Activated CD4-positive, alpha-beta T cell treated with anti-CD3 and anti-CD28 coated beads, Interleukin-10, Interleukin-2, amounts not matched to agents 100 ng/mL and 50 ng/mL, durations not matched to agents 16 hours and 8 hours (primary cell): ENCODE measurements at regions not wholly inside any gene's neighbourhood (a gene's known extent, or its start where the extent isn't known, plus 50 kb on each side); places are given as distances from the start of the nearest gene placed in this dataset.
"Not testable (repeated sequence)": the region's sequence is repeated elsewhere in the genome, so short reads cannot be mapped to it uniquely, and the experiment has no call there.

Experiments
- DNase-seq: peaks from one replicate; pipeline ENCODE4 v3.0.0-alpha.2; 2020

DNA sequence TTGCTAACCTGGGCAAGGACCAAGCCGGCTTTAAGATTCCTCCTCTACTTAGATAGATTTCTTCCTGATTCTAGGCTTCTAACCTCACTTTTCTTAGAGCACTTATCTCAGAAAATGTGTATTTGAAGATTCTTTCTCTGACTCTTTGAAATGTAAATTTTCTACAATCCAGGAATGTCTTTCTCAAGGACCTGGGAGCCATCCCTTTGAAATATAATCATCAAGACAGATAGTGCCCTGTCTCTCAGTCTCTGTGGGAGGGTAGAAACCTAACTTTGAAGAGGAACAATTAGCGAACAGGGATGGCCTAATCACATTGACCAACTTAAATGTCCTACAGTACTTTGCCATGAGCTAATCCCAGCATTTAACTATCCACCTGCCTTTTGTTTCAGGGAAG, 1646.0 kb downstream of the PCDH9 start:
- DNase-seq, result no peak

DNA sequence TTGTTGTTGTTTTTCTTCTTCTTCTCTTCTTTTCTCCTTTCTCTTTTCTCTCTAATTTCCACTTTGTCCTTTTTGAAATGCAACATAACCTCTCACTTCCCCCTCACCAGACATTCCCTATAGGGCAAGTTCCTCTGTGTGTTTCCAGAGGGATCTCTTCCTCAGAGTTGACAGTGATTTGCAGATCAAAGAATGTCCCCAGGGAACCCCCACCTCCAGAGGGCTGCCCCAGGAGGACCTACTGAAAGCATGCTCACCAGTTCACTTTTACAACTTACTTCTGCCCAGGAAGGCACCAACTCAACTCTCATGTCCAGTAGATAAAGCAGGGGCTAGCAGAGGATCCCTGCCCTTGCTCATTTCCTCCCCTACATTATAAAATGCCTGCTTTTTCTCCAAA, 1648.0 kb downstream of the PCDH9 start:
- DNase-seq, result no peak

DNA sequence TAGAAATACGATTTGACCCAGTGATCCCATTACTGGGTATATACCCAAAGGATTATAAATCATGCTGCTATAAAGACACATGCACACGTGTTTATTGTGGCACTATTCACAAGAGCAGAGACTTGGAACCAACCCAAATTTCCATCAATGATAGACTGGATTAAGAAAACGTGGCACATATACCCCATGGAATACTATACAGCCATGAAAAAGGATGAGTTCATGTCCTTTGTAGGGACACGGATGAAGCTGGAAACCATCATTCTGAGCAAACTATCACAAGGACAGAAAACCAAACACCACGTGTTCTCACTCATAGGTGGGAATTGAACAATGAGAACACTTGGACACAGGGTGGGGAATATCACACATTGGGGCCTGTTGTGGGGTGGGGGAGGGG, 1665.6 kb downstream of the PCDH9 start:
- DNase-seq, result not testable (repeated sequence)

GRCh38 chr13:65562305-65562704, 1667.8 kb downstream of the PCDH9 start:
- no peak for DNase-seq

GRCh38 chr13:65560936-65561335, 1669.2 kb downstream of the PCDH9 start:
- DNase-seq, result no peak

DNA sequence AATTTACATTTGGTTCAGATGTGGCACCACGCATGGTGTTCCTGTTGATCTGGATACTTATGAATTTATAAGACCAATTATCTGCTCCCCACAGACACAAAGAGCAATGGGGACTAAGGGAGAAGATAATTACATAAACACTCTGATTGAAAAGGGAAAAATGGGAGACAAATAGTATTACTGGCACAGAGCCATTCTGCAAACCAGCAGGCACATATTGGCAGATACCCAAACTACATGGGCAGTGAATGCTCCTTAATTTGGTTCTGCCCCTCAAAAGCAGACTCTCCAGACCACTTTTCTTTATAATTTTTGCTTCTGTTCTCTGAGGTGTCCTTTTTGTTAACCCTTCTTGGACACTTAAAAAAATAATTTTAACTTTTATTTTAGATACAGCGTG, 1674.2 kb downstream of the PCDH9 start:
- no peak for DNase-seq

DNA sequence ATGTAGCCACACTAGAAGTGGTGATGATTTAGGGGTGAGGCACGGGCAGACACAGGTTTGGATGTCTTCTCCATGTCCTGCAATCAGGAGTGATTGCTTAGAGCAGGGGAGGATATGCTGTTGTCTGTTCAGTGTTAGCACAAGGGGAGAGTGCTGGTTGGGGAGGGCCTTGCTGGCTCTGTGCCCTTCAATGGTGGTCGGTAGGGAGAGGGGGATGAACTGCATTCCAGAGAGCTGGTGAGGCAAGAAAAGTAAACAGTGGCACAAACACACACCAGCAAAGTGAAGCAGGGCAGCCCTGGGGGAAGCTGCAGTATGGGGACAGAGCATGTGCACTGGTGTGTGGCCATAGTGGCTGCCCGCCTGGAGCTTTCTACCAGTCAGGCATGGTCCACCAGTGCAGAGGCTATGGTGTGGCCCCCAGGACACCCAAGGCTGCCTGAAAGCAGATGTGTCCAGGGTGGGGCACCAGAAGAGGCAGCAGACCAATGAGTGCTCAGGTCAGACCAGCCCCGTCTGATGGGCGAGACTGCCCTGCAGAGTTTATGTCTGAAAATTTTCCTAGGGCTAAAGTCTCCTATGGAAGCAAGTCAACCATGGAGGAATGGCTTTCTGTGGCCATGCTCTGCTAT, 1676.9 kb downstream of the PCDH9 start:
- DNase-seq, result no peak

- DNase-seq, result no peak
These were observed 1678.9 kb downstream of the PCDH9 start for GRCh38 chr13:65551208-65551607.

DNA sequence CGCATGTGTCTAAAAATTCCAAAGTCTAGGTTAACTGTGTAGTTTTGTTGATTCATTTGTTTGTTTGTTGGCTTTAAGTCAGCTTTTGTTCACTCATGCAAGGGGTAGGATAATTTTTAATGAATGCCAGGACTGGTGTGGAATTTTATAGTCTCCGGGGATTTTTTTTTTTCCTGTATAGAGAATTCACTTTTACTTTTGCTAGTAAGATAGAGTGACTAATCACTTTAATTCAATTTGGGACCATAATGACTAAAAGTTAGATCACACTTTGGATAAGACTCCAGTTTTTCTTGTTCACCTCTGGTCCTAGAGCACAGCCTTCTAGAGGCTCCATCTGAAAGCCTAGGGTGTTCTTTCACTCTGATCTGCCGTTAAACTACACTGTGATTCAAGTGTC, 1690.0 kb downstream of the PCDH9 start:
- DNase-seq, result no peak

DNA sequence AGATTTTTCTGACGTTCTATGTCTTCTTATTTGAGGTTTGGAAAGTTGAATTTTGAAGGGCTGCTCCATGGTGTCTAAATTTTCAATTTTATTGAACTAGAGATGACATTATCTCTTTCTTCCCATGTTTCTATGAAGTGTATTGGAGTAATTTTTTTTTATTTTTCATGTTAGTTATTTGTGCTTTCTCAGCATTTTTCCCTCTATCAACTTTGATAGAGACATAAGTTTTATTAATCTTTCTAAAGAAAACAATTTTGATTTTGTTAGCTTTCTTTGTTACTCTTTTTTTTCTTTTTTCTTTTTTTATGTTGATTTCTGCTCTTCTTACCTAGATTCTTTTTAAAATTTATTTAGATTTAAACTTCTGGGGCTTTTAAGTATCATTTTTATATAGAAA, 1694.8 kb downstream of the PCDH9 start:
- DNase-seq, result no peak

DNA sequence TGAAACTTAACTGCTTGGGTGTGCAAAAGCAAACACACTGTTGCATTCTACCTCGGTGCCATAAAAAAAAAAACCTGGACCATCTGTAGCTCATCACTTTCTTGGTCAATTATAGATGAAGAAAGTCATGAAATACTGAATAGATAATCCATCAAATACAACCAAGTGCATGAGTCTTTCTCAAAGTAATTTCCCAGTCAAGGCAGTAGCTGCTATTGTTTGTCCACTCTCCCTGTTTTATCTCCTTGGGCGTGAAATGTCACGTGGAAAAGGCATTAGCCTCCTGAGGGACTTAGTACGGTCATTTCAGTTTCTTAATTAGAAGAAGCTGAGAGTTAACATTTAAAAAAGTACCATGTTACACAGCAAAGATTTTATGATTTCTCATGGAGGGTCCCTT, 1697.9 kb downstream of the PCDH9 start:
- no peak for DNase-seq

GRCh38 chr13:65530688-65531087, 1699.4 kb downstream of the PCDH9 start:
- DNase-seq, result no peak

GRCh38 chr13:65529541-65529940, 1700.6 kb downstream of the PCDH9 start:
- no peak for DNase-seq

DNA sequence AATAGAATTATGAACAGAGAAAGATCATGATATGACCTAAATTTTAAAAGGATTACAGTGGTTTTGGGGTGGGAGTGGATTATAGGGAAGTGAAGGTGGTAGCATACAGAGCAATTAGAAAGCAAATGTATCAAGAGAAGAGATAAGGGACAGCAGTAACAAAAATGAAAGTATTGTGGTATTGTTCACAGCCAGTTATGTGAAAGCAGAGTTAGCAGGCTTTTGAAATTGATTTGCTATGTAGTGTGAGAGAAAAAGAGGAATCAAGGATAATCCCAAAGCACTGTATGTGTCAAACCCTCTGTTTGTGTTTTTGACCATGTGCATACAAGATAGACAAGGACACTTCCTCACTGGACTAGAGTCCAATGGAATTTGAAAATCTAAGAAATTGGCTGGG, 1721.4 kb downstream of the PCDH9 start:
- DNase-seq, result no peak

GRCh38 chr13:65508338-65508737, 1721.8 kb downstream of the PCDH9 start:
- no peak for DNase-seq

DNA sequence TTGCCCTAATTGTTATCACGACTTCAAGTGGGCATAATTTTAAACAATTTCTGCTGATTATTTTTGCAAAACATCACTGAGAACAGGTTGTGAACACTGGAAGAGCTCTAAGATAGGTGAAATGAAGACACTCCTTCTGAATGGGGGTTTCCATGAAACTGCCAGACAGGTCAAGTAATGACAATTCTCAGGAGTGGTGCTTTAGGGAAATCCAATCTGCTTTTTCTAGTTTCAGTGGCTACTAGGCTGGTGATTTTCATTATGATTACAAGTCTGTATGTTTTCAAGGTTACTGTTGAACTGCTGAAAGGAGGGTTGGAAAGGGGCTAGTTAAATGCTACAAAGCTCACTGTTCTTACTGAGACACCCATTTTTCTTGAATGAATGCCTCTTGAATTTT, 1724.2 kb downstream of the PCDH9 start:
- DNase-seq, result no peak

DNA sequence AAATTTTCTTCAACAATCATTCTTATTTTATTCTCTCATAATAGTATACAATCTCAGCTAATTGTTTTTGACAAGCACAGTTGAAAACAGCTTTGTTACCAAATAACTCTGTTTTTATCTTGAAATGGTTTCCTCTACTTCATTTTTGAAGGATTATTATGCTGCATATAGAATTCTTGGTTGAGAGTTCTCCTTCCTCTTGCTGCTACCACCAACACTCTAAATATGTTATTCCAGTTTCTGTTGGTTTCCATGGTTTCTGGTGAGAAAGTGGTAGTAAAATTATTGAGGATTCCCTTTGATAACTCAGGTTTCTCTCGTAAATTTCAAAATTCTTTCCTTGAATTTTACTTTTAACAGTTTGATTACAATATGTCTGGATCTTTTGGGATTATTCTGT, 1725.9 kb downstream of the PCDH9 start:
- no peak for DNase-seq

DNA sequence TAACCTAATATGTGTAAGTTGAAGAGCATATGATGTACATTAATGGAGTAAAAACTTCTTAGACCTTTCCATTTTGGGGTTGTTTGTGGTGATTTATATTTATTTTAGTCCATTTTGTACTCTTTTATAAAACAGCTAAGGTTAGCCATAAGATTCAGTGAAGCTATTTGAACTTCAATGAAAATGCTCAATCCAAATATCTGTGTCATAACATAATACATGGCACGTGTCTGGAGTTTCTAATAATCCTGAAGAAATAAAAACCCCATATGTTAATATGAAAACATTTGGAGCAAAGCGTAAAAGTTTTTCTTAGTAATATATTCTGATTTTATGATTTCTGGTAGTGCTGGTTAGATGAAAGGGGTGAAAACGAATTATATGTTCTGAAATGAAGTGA, 1729.7 kb downstream of the PCDH9 start:
- no peak for DNase-seq

DNA sequence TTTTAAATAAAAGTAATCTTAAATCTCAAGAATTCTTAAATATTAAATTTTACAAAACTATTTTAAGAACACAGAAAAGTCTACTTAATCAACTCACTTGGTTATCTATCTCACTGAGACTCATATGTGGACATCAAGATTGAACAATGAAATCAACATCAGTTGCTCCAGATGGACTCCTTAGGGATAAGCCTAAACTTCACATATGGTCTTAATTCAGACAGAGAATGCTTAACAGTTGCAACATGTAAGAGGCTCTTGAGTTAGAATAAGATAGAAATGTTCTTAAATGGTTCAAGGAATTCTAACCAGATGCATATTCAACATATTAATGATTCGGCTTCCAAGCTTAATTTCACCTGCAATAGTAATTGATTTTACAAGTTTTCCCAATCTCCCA, 1730.9 kb downstream of the PCDH9 start:
- no peak for DNase-seq

- no peak for DNase-seq
These were observed 1732.9 kb downstream of the PCDH9 start for GRCh38 chr13:65497265-65497664.

- not testable (repeated sequence) for DNase-seq
These were observed 1739.4 kb downstream of the PCDH9 start for GRCh38 chr13:65490725-65491124.

DNA sequence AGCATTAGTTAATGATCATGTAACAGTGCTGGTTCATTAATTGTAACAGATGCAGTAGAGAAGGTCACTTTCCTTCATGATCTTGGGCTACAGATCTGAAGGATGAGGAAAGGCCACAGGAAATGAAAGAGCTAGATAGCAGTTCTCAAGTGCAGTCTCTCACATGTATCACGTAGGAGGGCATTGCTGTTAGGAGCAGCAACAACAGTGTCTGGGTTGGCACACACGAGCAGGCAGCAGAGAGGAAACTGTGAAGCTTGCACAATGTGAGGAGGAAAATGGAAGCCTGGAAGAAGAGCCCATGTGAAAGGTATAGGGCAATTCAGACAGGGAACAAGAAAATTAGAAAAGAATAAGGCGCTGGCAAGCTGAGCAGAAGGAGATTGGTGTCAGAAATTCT, 1741.5 kb downstream of the PCDH9 start:
- DNase-seq, result no peak

- DNase-seq, result no peak
These were observed 1750.4 kb downstream of the PCDH9 start for GRCh38 chr13:65479692-65480091.

DNA sequence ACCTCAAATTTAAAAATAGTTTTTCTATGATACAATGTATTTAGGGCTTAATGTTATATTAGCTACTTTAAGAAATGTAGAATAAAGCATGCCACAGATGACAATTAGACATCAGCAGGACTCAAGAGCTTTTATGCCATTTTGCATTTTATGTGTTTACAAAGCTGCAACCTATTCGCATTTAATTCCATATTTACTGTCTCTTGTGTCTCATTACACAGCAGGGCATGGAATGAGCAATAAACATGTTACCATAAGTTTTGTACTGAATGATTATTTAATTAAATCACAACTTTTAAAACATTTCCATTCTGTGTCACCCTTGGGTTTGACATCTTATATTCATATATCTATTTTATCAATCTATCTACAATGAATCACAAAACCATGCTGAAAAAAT, 1756.9 kb downstream of the PCDH9 start:
- DNase-seq, result no peak

DNA sequence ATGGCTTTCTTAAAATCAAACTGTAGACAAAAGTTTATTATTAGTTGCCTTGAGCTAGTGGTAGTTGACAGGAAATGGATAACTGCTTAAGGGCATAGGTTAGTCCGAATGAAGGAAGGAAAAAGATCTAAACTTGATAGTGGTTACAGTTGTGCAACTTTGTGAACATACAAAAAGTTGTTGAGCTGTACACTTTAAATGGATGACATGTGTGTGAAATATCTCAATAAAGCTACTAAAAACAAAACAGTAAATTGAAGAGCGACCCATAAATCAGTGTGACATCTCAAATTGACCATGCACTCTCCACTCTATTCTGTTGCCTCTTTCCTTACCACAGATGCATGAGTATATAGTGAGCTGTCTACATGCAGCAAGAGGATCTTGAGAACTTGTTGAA, 1757.8 kb downstream of the PCDH9 start:
- DNase-seq, result no peak

GRCh38 chr13:65470781-65471180, 1759.4 kb downstream of the PCDH9 start:
- no peak for DNase-seq
